ACC112 (cell line): ENCODE measurements at regions not wholly inside any gene's neighbourhood (a gene's known extent, or its start where the extent isn't known, plus 50 kb on each side); places are given as distances from the start of the nearest gene placed in this dataset.
"Not testable (repeated sequence)": the region's sequence is repeated elsewhere in the genome, so short reads cannot be mapped to it uniquely, and the experiment has no call there.

Source experiments
- H2AFZ ChIP-seq: fragments of 200-600 bp; sonication (generic); one replicate; pipeline ENCODE4 v1.6.0; 2017; ENCODE audit warnings: antibody characterized with exemption, low read length; ENCODE audit not compliant: unreplicated experiment
- H3K27ac ChIP-seq: fragments of 200-600 bp; sonication (generic); 2 replicates; pipeline ENCODE4 v1.5.1; 2014; ENCODE audit warnings: low read depth, mild to moderate bottlenecking, antibody characterized with exemption, low read length, moderate library complexity
- H3K27me3 ChIP-seq: fragments of 200-600 bp; sonication (generic); 2 replicates; pipeline ENCODE4 v1.6.1; 2014; ENCODE audit warnings: mild to moderate bottlenecking, antibody characterized with exemption, low read length, moderate library complexity, mixed read lengths; ENCODE audit not compliant: insufficient read depth
- H3K36me3 ChIP-seq: fragments of 200-600 bp; sonication (generic); 2 replicates; pipeline ENCODE4 v1.6.1; 2016; ENCODE audit warnings: mild to moderate bottlenecking, antibody characterized with exemption, low read length, moderate library complexity, mixed read lengths; ENCODE audit not compliant: insufficient read depth
- H3K4me1 ChIP-seq: fragments of 200-600 bp; sonication (generic); one replicate; pipeline ENCODE4 v1.6.1; 2016; ENCODE audit warnings: low read length, mixed read lengths; ENCODE audit not compliant: insufficient read depth, unreplicated experiment, control insufficient read depth
- H3K4me3 ChIP-seq: fragments of 200-600 bp; sonication (generic); 2 replicates; pipeline ENCODE4 v1.5.1; 2014; ENCODE audit warnings: mild to moderate bottlenecking, low read depth, low read length
- H3K79me2 ChIP-seq: fragments of 200-600 bp; sonication (generic); one replicate; pipeline ENCODE4 v1.6.0; 2016; ENCODE audit warnings: low read length; ENCODE audit not compliant: control insufficient read depth, unreplicated experiment, insufficient read depth

GRCh38 chr5:88049737-88050136 is 218.9 kb downstream of the TMEM161B start:
- H3K36me3 ChIP-seq = no peaks in the 10 kb centered on the region
- H3K79me2 ChIP-seq = no peaks in the 10 kb centered on the region
- H2AFZ ChIP-seq = no peak overlapping the region
- no peaks in the 10 kb centered on the region for H3K27me3 ChIP-seq
- H3K4me3 ChIP-seq = no peak overlapping the region
- no peak overlapping the region for H3K27ac ChIP-seq
- H3K4me1 ChIP-seq = no peaks in the 10 kb centered on the region

- no peaks in the 10 kb centered on the region for H3K27me3 ChIP-seq
- H2AFZ ChIP-seq = no peak overlapping the region
- no peaks in the 10 kb centered on the region for H3K79me2 ChIP-seq
- H3K4me1 ChIP-seq = no peaks in the 10 kb centered on the region
- H3K36me3 ChIP-seq = no peaks in the 10 kb centered on the region
- no peak overlapping the region for H3K27ac ChIP-seq
- H3K4me3 ChIP-seq = no peak overlapping the region
These were observed 219.5 kb downstream of the TMEM161B start for GRCh38 chr5:88049156-88049555.

DNA sequence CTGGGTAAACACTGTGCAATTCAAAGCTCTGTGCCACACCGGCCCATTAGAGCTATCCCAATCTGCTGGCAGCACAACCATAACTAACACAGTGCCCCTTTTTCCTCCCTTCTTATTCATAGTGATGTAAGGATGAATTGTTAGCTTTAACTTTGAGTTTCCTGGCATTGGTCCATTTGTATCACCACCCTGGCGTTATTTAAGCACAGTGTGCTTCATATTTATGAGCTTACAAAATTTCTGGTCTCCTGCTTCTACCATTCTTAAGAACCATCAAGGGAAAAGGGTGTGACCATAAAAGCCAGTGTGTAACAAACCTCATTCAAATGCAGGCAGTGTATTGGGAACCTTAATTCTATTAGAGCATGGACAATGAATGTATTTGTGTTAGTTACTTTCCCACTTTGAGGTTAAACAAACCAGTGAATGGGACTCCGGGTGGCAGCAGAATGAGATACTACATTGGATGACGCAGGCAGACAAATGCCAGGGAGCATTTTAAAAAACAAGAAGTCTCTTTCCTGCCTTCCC is 222.6 kb downstream of the TMEM161B start:
- no peaks in the 10 kb centered on the region for H3K79me2 ChIP-seq
- no peak overlapping the region for H3K4me3 ChIP-seq
- H3K27me3 ChIP-seq = no peaks in the 10 kb centered on the region
- no peaks in the 10 kb centered on the region for H3K36me3 ChIP-seq
- H3K4me1 ChIP-seq = no peaks in the 10 kb centered on the region
- no peak overlapping the region for H2AFZ ChIP-seq
- no peak overlapping the region for H3K27ac ChIP-seq

DNA sequence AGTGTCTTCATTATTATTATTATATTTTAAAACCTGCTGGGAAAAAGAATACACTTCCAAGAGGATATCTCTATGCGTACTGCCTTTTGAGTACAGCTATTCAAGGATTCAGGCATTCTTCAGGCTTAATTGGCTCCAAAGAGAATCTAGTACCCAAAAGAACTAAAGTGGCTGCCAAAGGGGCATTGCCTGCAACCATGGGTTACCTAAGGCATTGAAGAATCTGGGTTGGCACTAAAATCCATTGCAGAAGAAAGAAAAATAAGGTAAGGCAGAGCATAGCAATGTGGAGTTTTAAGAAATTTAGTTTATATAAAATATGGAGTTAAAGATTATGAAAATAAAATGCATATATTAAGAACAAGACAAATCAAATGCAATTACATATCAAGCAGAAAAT is 223.5 kb downstream of the TMEM161B start:
- no peaks in the 10 kb centered on the region for H3K79me2 ChIP-seq
- H3K4me1 ChIP-seq = no peaks in the 10 kb centered on the region
- no peak overlapping the region for H3K27ac ChIP-seq
- H3K4me3 ChIP-seq = no peak overlapping the region
- H2AFZ ChIP-seq = no peak overlapping the region
- no peaks in the 10 kb centered on the region for H3K36me3 ChIP-seq
- no peaks in the 10 kb centered on the region for H3K27me3 ChIP-seq

DNA sequence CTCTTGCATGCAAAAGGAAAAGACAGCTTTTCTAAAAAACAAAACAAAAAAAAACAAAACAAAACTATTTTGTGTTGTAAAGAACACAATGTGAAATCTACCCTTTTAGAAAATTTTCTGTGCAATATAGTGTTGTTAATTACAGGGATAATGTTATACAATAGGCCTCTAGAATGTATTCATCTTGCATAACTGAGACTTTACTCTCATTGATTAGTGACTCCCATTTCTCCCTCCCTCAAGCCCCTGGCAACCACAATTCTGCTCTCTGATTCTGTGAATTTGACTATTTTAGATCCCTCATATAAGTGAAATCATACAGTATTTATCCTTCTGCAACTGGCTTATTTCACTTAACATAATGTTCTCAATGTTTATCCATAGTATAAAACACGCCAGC is 234.1 kb downstream of the TMEM161B start:
- H3K79me2 ChIP-seq = no peaks in the 10 kb centered on the region
- no peak overlapping the region for H3K4me3 ChIP-seq
- no peaks in the 10 kb centered on the region for H3K27me3 ChIP-seq
- no peak overlapping the region for H3K27ac ChIP-seq
- H3K4me1 ChIP-seq = no peaks in the 10 kb centered on the region
- H3K36me3 ChIP-seq = no peaks in the 10 kb centered on the region
- no peak overlapping the region for H2AFZ ChIP-seq

GRCh38 chr5:88033191-88033590 is 235.5 kb downstream of the TMEM161B start:
- Histone ChIP-seq H3K4me1 (no peaks in the 10 kb centered on the region), H3K36me3 (no peaks in the 10 kb centered on the region), H2AFZ (no peak overlapping the region), H3K79me2 (no peaks in the 10 kb centered on the region), H3K4me3 (no peak overlapping the region), H3K27me3 (no peaks in the 10 kb centered on the region), H3K27ac (no peak overlapping the region)

- Histone ChIP-seq H3K79me2 (no peaks in the 10 kb centered on the region), H3K27me3 (no peaks in the 10 kb centered on the region), H3K27ac (no peak overlapping the region), H3K4me3 (no peak overlapping the region), H2AFZ (no peak overlapping the region), H3K4me1 (no peaks in the 10 kb centered on the region), H3K36me3 (no peaks in the 10 kb centered on the region)
These were observed 239.6 kb downstream of the TMEM161B start for GRCh38 chr5:88029011-88029410.

GRCh38 chr5:88021141-88021540 is 247.5 kb downstream of the TMEM161B start:
- no peak overlapping the region for H3K27ac ChIP-seq
- H3K36me3 ChIP-seq = no peaks in the 10 kb centered on the region
- no peaks in the 10 kb centered on the region for H3K27me3 ChIP-seq
- H3K4me3 ChIP-seq = no peak overlapping the region
- H3K79me2 ChIP-seq = no peaks in the 10 kb centered on the region
- no peak overlapping the region for H2AFZ ChIP-seq
- no peaks in the 10 kb centered on the region for H3K4me1 ChIP-seq

DNA sequence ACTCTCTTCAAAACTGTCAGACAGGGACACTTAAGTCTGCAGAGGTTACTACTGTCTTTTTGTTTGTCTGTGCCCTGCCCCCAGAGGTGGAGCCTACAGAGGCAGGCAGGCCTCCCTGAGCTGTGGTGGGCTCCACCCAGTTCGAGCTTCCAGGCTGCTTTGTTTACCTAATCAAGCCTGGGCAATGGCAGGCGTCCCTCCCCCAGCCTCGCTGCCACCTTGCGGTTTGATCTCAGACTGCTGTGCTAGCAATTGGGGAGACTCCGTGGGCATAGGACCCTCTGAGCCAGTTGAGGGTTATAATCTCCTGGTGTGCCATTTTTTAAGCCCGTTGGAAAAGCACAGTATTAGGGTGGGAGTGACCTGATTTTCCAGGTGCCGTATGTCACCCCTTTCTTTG is 253.7 kb downstream of the TMEM161B start:
- not testable (repeated sequence) for H3K27ac ChIP-seq, H3K27me3 ChIP-seq, H3K4me1 ChIP-seq, H3K4me3 ChIP-seq, H2AFZ ChIP-seq, H3K36me3 ChIP-seq, H3K79me2 ChIP-seq

DNA sequence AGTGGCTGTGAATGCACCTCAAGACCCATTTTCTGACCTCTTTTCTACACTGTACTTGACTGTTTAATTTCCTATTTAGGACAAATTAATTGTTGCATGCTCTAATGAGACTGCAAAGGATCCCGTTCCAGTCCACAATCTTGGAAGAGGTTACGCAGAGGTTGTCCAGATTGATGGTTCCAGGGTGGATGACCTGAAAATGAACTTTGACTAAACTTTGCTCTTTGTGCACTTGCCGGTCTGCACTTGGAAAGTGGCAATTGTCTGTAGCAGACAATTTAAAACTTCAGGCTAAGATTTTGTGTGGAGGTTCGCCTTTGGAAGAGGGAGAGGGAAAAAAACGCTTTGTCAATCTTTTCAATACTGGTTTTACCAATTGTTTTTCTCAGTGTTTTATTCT is 267.8 kb downstream of the TMEM161B start:
- no peaks in the 10 kb centered on the region for H3K79me2 ChIP-seq
- H2AFZ ChIP-seq = no peak overlapping the region
- no peak overlapping the region for H3K4me3 ChIP-seq
- H3K4me1 ChIP-seq = no peaks in the 10 kb centered on the region
- H3K27me3 ChIP-seq = no peaks in the 10 kb centered on the region
- H3K36me3 ChIP-seq = no peaks in the 10 kb centered on the region
- no peak overlapping the region for H3K27ac ChIP-seq

- Histone ChIP-seq H3K4me1 (no peaks in the 10 kb centered on the region), H3K27me3 (no peaks in the 10 kb centered on the region), H3K36me3 (no peaks in the 10 kb centered on the region), H3K4me3 (no peak overlapping the region), H2AFZ (no peak overlapping the region), H3K79me2 (no peaks in the 10 kb centered on the region), H3K27ac (no peak overlapping the region)
These were observed 271.0 kb downstream of the TMEM161B start for GRCh38 chr5:87997662-87998061.
